PC-3 (cell line): ENCODE measurements at regions not wholly inside any gene's neighbourhood (a gene's known extent, or its start where the extent isn't known, plus 50 kb on each side); places are given as distances from the start of the nearest gene placed in this dataset.
"Not testable (repeated sequence)": the region's sequence is repeated elsewhere in the genome, so short reads cannot be mapped to it uniquely, and the experiment has no call there.

Experiments
- ATAC-seq: fragments of 200-7000 bp; cut with Tn5 transposase; 2 replicates; pipeline ENCODE4 v1.9.1; 2020; ENCODE audit warnings: mild to moderate bottlenecking, moderate library complexity
- BruUV-seq: library from RNA; stranded (reverse); fragments of 400-500 nt; replicated peaks from 2 replicates; lab custom pipeline; 2021; lab: Mats Ljungman, UMichigan
- CTCF ChIA-PET: fragments of 300-600 bp; sonication (Branson Sonifier 250); formaldehyde crosslinking; loops from one replicate; lab custom pipeline; 2022; ENCODE audit warnings: antibody characterized with exemption; lab: Charles Lee
- POLR2A ChIA-PET: fragments of 300-600 bp; sonication (Branson Sonifier 250); formaldehyde crosslinking; loops from one replicate; lab custom pipeline; 2022; ENCODE audit warnings: antibody characterized with exemption; ENCODE audit not compliant: unreplicated experiment; lab: Charles Lee
- DNase-seq: peaks from one replicate; pipeline ENCODE4 v3.0.0-alpha.2; 2015
- H2AFZ ChIP-seq: fragments of 300-600 bp; sonication (generic); 2 replicates; pipeline ENCODE4 v1.6.0; 2016; ENCODE audit warnings: antibody characterized with exemption, low read length
- H3F3A ChIP-seq: fragments of 300-600 bp; sonication (generic); one replicate; pipeline ENCODE4 v1.6.0; 2017; ENCODE audit warnings: antibody characterized with exemption, low read length, control low read depth, mild to moderate bottlenecking; ENCODE audit not compliant: unreplicated experiment
- H3K27ac ChIP-seq: fragments of 300-600 bp; sonication (generic); 2 replicates; pipeline ENCODE4 v1.5.1; 2016; ENCODE audit warnings: mild to moderate bottlenecking, low read length
- H3K27me3 ChIP-seq: fragments of 300-600 bp; sonication (generic); 2 replicates; pipeline ENCODE4 v1.6.1; 2016; ENCODE audit warnings: low read length, mixed read lengths
- H3K36me3 ChIP-seq: fragments of 300-600 bp; sonication (generic); 2 replicates; pipeline ENCODE4 v1.6.1; 2016; ENCODE audit warnings: low read depth, mixed run types, low read length, mixed read lengths
- H3K4me1 ChIP-seq: fragments of 300-600 bp; sonication (generic); 2 replicates; pipeline ENCODE4 v1.5.1; 2016; ENCODE audit warnings: low read length; ENCODE audit not compliant: insufficient read depth
- H3K4me2 ChIP-seq: fragments of 300-600 bp; sonication (generic); 2 replicates; pipeline ENCODE4 v1.6.0; 2016; ENCODE audit warnings: low read length
- H3K4me3 ChIP-seq: fragments of 300-600 bp; sonication (generic); 2 replicates; pipeline ENCODE4 v1.5.1; 2016; ENCODE audit warnings: mild to moderate bottlenecking, low read length, mixed read lengths
- H3K79me2 ChIP-seq: fragments of 300-600 bp; sonication (generic); 2 replicates; pipeline ENCODE4 v1.6.1; 2017; ENCODE audit warnings: low read length, mixed read lengths
- H3K9ac ChIP-seq: fragments of 300-600 bp; sonication (generic); 2 replicates; pipeline ENCODE4 v1.6.0; 2016; ENCODE audit warnings: mild to moderate bottlenecking, low read length
- H3K9me2 ChIP-seq: fragments of 300-600 bp; sonication (generic); replicated peaks from 2 replicates; pipeline ENCODE4 v1.6.1; 2016; ENCODE audit warnings: mixed run types, low read length, mixed read lengths
- H3K9me3 ChIP-seq: fragments of 300-600 bp; sonication (generic); 2 replicates; pipeline ENCODE4 v1.6.1; 2016; ENCODE audit warnings: low read length, mixed read lengths
- H4K20me1 ChIP-seq: fragments of 300-600 bp; sonication (generic); 2 replicates; pipeline ENCODE4 v1.6.1; 2016; ENCODE audit warnings: low read length, mixed read lengths
- EZH2 ChIP-seq: fragments of 300-600 bp; sonication (generic); IDR thresholded peaks from one replicate; pipeline ENCODE4 v1.6.1; 2017; ENCODE audit warnings: antibody characterized with exemption, mild to moderate bottlenecking, low read length; ENCODE audit not compliant: unreplicated experiment
- EZH2phosphoT487 ChIP-seq: fragments of 300-600 bp; sonication (generic); IDR thresholded peaks from 2 replicates; pipeline ENCODE4 v1.6.1; 2018; ENCODE audit warnings: mild to moderate bottlenecking, antibody characterized with exemption, low read length, borderline replicate concordance
- intact Hi-C: fragments of 100-400 bp; cut with micrococcal nuclease; formaldehyde crosslinking; loops from 2 replicates; pipeline ENCODE4 v1.9.0; 2023
- TF ChIP-seq, protein P1 (sequence below): fragments of 300-600 bp; sonication (generic); conservative IDR thresholded peaks from 2 replicates; pipeline ENCODE4 v1.5.1; 2017; ENCODE audit warnings: antibody characterized with exemption, low read depth, mild to moderate bottlenecking, low read length

DNA sequence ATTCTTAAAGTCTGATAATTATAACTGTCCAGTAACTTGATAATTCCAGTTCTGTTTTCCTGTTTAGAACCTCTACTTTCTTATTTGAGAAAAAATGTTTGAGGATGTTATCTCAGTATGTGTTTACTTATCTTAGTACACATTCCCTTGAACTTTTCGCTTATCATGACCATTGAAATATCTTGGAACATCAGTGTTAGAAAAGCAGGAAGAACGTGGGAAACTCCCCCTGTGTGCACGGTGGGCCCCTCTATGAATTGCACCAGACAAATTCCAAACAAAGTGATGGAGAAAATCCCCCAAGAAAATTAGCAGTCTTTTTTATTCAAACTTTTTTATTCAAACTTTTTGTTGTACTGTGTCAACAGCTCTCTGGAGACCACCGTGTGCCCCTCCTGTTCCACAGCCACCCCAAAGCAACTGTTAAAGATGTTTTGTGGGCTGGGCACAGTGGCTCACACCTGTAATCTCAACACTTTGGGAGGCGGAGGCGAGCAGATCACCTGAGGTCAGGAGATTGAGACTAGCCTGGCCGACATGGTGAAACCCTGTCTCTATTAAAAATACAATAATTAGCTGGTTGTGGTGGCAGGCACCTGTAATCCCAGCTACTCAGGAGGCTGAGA, 78.3 kb upstream of the PEG3 start:
- Histone ChIP-seq H4K20me1 (no peaks in the 10 kb centered on the region), H3K4me2 (no peak overlapping the region), H3K79me2 (no peaks in the 10 kb centered on the region), H3K27ac (no peak overlapping the region), H3K36me3 (no peaks in the 10 kb centered on the region), H3K9me3 (peaks cover 36% of the 10 kb centered on the region), H3F3A (no peaks in the 10 kb centered on the region), H3K9me2 (no peaks in the 10 kb centered on the region), H3K27me3 (peaks cover 4% of the 10 kb centered on the region; the same call in 1 of the 2 replicates), H3K4me1 (no peaks in the 10 kb centered on the region), H3K4me3 (no peak overlapping the region), H3K9ac (no peak overlapping the region), H2AFZ (no peak overlapping the region)
- CTCF ChIA-PET, result no interaction called here
- intact Hi-C loops, result no loop called here
- DNase-seq (no peak), ATAC-seq (no peak)
- BruUV-seq, result no TSS peak
- POLR2A ChIA-PET, result no interaction called here
- TF ChIP-seq, protein P1, sequence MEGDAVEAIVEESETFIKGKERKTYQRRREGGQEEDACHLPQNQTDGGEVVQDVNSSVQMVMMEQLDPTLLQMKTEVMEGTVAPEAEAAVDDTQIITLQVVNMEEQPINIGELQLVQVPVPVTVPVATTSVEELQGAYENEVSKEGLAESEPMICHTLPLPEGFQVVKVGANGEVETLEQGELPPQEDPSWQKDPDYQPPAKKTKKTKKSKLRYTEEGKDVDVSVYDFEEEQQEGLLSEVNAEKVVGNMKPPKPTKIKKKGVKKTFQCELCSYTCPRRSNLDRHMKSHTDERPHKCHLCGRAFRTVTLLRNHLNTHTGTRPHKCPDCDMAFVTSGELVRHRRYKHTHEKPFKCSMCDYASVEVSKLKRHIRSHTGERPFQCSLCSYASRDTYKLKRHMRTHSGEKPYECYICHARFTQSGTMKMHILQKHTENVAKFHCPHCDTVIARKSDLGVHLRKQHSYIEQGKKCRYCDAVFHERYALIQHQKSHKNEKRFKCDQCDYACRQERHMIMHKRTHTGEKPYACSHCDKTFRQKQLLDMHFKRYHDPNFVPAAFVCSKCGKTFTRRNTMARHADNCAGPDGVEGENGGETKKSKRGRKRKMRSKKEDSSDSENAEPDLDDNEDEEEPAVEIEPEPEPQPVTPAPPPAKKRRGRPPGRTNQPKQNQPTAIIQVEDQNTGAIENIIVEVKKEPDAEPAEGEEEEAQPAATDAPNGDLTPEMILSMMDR, result no peak
- TF ChIP-seq EZH2phosphoT487, result no peak
- no peak for TF ChIP-seq EZH2

DNA sequence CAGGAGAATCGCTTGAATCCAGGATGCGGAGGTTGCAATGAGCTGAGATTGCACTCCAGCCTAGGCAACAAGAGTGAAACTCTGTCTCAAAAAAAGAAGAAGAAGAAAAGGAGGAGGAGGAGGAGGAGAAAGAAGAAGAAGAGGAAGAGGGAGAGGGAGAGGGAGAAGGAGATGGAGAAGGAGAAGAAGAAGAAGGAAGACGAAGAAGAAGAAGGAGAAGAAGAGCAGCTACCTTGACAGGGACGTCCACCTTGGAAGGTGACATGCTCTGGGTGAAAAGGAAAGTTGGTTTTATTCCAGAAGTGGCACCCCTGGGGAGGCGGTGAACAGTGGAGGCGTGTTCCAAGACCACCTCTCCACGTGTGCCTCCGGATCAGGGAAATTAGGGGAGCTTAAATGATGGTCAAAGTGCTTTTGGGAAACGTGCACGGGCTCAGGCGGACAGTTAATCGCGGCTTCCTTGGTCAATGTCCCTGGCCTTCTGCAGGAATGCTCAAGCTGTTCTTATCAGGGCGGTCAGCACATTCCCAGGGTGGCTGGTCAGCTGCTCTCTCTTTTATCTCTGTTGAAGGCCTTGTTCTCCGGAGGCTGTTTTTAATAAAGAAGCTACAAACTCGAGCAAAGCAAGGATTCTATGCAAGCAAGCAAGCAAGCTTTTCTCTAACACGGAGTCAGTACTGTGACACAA, 78.9 kb upstream of the PEG3 start:
- no peak for DNase-seq
- Histone ChIP-seq H2AFZ (no peak overlapping the region), H4K20me1 (no peaks in the 10 kb centered on the region), H3K9me3 (peaks cover 42% of the 10 kb centered on the region), H3K4me1 (no peaks in the 10 kb centered on the region), H3K4me2 (no peak overlapping the region), H3K27ac (no peak overlapping the region), H3K27me3 (peaks cover 4% of the 10 kb centered on the region; the same call in 1 of the 2 replicates), H3K4me3 (no peak overlapping the region), H3K79me2 (no peaks in the 10 kb centered on the region), H3K9me2 (no peaks in the 10 kb centered on the region), H3F3A (no peaks in the 10 kb centered on the region), H3K9ac (no peak overlapping the region), H3K36me3 (no peaks in the 10 kb centered on the region)
- BruUV-seq, result no TSS peak
- intact Hi-C loops, result no loop called here
- CTCF ChIA-PET, result no interaction called here
- ATAC-seq, result no peak
- POLR2A ChIA-PET, result no interaction called here
- TF ChIP-seq, protein P1, result no peak
- TF ChIP-seq EZH2phosphoT487 (no peak), EZH2 (no peak)

DNA sequence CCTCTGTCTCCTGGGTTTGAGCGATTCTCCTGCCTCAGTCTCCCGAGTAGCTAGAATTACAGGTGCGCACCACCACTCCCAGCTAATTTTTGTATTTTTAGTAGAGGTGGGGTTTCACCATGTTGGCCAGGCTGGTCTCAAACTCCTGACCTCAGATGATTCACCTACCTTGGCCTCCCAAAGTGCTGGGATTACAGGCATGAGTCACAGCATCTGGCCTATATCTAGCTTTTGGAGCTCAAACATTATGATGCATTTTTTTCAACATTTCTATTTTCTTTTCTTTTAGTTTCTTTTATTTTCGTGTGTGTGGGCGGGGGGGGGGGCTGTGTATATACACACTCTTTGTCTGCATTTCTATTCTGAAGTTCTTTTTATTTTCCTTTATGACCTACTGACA, 85.6 kb upstream of the PEG3 start:
- H2AFZ ChIP-seq, H3K4me3 ChIP-seq, intact Hi-C loops, ATAC-seq, H3K9me2 ChIP-seq, H3K9ac ChIP-seq, H3K27me3 ChIP-seq, H3F3A ChIP-seq, DNase-seq, H3K4me1 ChIP-seq, H3K4me2 ChIP-seq, POLR2A ChIA-PET, CTCF ChIA-PET, BruUV-seq, H3K36me3 ChIP-seq, H3K79me2 ChIP-seq, H3K27ac ChIP-seq, H4K20me1 ChIP-seq: not testable (repeated sequence)
- H3K9me3 ChIP-seq, result peaks cover 41% of the 10 kb centered on the region
